Peyer's patch (tissue), 4 donors: ENCODE measurements at regions not wholly inside any gene's neighbourhood (a gene's known extent, or its start where the extent isn't known, plus 50 kb on each side); places are given as distances from the start of the nearest gene placed in this dataset.

Experiments
- POLR2A ChIP-seq, 2 donors: fragments of 450-650 bp; IDR thresholded peaks; one replicate each; pipeline ENCODE4 v1.5.1; 2017; ENCODE audit warnings: antibody characterized with exemption in 2 of 2, mild to moderate bottlenecking in 2 of 2, moderate library complexity in 2 of 2
- TF ChIP-seq, protein P1 (sequence below), 6 experiments: fragments of 450-650 bp in 4 of 6; fragments of 200-600 bp in 2 of 6; sonication (generic) in 1 of 6; IDR thresholded peaks; one replicate each; pipeline ENCODE4 v1.5.1; 2017 to 2019; ENCODE audit warnings: antibody characterized with exemption in 6 of 6, mild to moderate bottlenecking in 3 of 6, moderate library complexity in 1 of 6

DNA sequence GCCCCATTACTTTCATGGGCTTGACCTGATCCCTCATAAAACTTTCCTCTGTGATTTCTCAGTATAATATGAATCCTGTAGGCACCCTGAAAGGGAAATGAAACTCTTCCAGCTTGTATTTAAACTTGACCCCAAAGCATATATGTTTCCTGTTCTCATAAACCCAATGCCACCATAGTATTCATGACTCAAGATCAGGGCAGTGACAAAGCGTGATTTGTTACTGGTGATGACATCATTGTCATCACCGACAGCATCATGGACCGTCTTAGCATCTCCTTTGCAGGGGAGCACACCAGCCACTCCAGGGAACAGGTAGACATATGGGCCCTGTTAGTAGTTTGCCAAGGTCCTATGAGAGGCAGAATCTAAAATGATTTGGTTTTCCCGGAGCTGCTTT lies 741.2 kb downstream of the NR2F2 start:
- no peak for TF ChIP-seq POLR2A (IDR thresholded peaks at IDR 0.05)
- TF ChIP-seq, protein P1, sequence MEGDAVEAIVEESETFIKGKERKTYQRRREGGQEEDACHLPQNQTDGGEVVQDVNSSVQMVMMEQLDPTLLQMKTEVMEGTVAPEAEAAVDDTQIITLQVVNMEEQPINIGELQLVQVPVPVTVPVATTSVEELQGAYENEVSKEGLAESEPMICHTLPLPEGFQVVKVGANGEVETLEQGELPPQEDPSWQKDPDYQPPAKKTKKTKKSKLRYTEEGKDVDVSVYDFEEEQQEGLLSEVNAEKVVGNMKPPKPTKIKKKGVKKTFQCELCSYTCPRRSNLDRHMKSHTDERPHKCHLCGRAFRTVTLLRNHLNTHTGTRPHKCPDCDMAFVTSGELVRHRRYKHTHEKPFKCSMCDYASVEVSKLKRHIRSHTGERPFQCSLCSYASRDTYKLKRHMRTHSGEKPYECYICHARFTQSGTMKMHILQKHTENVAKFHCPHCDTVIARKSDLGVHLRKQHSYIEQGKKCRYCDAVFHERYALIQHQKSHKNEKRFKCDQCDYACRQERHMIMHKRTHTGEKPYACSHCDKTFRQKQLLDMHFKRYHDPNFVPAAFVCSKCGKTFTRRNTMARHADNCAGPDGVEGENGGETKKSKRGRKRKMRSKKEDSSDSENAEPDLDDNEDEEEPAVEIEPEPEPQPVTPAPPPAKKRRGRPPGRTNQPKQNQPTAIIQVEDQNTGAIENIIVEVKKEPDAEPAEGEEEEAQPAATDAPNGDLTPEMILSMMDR (IDR thresholded peaks at IDR 0.05), result no peak
